ENCODE measurements at regions not wholly inside any gene's neighbourhood (a gene's known extent, or its start where the extent isn't known, plus 50 kb on each side); places are given as distances from the start of the nearest gene placed in this dataset.

DNA sequence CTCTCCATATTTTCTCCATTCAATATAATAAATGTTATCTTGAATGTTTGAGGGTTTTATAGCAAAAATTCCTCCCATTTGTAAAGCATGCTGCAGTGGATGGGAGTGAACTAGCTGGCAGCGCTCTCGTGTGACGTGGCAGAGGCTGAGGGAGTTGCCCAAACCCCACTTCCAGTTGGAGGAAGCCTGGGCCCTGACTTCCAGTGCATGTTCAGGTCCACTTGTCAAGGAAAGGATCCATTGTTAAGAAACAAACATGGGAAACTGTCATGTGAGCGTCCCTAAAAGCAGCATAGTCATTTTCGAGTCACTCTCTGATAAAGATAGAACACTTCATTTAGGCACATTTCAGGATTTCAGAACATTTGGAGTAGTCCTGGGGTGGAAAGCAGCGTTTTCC, 116.6 kb downstream of the SLC25A47 start:
- no peak for DNase-seq

DNA sequence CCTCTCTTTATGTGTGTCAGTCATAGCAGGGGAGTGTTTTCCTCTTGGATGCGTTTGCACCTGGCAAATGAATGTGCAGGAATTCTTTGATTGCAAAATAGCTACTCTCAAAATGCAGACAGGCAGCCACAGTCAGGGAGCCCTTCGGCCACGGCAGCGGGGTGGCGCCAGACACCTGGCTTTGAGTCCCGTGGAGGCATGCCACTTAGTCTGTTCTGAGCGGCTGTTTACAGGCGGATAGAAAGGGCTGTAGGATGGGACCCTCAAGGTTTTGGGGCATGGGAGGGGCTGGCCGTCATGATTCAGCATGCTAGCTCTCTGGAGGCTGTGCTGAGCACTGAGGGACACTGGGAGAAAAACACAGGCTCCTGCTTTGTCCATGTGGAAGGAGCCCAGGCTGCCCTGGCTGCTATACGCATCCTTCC, 117.1 kb downstream of the SLC25A47 start:
- DNase-seq = peak; percentile 59

DNA sequence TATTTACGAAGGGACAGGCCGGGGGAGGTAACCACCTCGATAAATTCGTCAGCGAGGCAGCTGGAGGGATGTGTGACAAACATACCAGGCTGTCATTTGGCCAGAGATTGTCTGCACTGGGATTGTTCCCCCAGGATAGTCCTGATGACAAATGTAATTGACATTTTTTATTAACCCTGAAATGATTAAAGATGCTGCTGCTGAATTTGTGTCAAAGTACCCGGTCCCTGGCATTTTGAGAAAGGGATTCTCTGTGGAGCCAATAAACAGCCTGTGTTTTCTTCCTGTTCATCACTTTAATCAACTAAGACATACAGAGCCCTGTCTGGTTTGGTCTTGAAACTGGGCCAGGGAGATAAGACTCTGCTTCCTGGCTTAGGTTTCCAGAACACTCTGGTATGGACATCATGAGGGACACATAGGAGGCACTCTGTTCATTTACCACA, 117.6 kb downstream of the SLC25A47 start:
- no peak for DNase-seq

GRCh38 chr14:100441271-100441947, 118.3 kb downstream of the SLC25A47 start:
- DNase-seq = no peak

DNA sequence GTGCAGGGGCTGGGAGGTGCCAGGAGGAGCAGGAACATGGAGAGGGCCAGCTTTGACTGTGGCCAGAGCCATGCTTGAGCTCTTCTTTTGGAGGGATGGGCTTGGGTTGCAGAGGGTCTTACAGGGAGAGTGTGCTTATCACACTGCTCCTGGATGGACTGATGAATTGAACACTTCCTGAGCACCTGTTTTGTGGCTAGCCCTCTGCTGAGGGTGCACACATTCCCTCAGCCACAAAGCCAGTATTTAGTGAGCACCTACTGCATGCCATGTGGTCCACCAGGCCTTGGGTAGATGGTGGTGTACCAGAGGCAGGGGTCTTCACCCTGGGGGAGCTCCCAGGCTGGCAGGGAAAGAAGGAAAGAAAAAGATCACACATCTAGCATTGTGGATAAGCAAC, 118.9 kb downstream of the SLC25A47 start:
- no peak for DNase-seq

GRCh38 chr14:100442498-100443490, 119.7 kb downstream of the SLC25A47 start:
- no peak for DNase-seq

- DNase-seq = peak; percentile 60
Measured at GRCh38 chr14:100443603-100444002, 120.5 kb downstream of the SLC25A47 start.

DNA sequence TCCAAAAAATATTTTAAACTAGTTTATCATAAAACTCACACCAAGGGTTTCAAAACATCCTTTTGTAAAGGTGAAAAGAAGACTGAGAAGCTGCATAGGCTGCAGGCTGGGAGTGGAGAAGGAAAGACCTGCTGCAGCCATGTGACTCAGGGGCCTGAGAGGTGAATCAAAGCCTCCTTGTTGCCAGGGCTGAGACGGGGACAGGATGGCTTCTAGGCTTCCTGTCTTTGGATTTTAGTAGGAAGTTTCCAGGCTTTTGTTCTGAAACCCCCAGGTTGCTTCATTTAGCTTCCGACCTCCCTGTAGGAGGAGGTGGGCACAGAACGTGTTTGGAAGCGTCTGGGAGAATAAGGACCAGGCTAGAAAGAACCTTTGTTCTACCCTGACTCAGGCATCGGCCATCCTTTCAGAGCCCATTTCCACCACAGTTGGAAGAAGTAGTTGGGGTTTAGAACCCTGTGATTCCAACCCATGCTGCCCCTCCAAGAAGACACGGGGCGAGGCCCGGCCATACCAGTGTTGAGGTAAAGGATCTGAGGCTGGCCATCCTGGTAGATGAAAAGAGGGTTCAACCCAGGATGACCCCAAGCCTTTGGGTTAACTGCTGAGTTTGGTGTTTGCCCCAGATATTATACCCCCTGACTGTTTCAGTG, 122.4 kb downstream of the SLC25A47 start:
- no peak for DNase-seq

DNA sequence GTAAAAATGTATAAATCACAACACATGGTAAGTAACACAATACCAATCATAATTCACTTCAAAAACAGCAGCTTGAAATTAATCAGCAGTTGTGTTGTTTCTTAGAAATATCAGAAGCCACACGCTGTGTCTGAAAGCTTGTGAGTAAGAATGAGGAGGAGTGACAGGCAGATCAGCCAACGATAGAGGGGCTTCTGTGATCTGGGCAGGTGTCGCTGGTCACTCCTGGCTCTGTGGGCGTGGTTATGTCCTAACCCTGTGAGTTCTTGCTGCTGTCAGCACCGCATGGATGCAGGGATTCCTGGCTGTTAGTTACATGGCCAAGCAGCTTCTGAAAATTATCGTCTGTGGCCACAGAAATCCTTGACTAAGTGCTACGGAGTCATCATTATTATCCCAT, 123.4 kb downstream of the SLC25A47 start:
- DNase-seq = peak; percentile 20

- DNase-seq = no peak
Measured at GRCh38 chr14:100448376-100448775, 125.2 kb downstream of the SLC25A47 start.

- no peak for DNase-seq
Measured at GRCh38 chr14:100449225-100449987, 126.3 kb downstream of the SLC25A47 start.

DNA sequence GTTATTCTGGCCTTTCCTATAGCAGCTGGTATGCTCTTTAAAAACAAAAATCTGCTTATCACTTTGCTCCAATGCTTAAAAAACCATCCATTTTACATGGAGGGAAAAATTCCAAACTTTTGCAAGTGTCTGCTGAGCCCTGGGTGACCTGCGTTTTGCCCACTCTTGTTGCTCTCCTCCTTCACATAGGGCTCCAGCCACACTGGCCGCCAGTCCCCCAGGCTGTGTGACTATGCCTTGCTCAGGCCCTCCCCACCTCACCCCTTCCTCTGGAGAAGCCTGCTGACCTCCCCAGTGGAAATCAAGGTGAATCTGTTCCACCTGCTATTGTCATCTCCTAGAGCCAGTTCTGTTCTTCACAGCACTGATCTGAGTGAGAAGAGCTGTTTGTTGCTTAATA, 126.9 kb downstream of the SLC25A47 start:
- DNase-seq = no peak

DNA sequence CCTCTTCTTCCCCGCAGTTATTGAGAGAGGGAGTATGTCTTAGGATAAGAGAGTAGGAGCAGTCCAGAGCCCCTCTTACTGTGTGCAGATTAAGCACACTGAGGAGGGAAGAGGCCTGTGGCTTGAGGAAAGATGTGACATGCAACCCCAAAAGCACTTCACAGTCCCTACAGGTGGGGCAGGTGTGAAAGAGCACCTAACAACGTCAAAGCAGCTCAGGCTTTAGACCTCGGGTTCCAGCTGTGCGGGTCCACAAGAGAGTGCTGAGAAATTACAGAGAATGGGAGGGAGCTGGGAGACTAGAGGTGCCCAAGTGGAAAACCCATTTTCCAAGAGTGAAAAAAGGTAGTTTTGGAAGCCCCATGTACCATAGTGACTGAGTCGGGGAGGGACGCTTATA, 127.6 kb downstream of the SLC25A47 start:
- DNase-seq = no peak

- no peak for DNase-seq
Measured at GRCh38 chr14:100451264-100451663, 128.1 kb downstream of the SLC25A47 start.

GRCh38 chr14:100453930-100454329, 130.8 kb downstream of the SLC25A47 start:
- DNase-seq = no peak

DNA sequence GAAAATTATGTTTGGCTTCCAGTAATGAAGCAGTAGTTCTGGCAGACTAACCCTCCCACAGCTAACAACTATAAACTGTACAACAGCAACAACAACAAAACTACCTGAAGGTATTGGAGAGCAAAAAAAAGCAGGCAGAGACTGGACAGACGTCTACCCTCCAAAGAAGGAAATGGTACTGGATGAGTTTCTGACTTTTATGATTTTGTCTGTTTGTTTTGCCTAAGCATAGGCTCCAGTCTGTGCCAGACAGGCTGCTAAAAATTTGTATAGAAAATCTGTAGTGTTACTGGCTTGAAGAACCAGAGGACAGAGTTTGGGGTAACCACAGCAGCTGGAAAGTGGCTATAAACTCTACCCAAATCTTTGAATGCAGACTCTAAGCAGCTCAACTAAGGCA, 131.3 kb downstream of the SLC25A47 start:
- DNase-seq = no peak

DNA sequence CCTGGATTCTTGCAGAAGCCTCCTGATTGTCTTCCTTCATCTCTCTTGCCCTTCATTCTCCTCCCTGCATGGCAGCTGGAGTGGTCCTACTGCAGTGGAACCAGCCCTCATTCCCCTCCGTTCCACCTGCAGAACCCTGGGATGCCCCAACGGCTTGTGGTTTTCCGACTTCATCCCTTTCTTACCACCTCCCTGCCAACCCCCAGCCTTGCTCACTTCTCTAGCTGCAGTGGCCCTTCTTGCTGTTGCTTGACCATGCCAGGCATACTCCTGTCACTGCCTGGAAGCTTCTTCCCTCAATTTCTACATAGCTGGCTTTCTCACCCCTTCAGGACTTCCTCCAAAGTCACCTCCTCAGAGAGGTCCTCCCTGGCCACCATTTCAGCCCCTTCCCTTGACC, 123.3 kb downstream of the BEGAIN start:
- DNase-seq = no peak

- no peak for DNase-seq
Measured at GRCh38 chr14:100466111-100466856, 120.9 kb downstream of the BEGAIN start.

GRCh38 chr14:100467046-100467750, 120.0 kb downstream of the BEGAIN start:
- no peak for DNase-seq

DNA sequence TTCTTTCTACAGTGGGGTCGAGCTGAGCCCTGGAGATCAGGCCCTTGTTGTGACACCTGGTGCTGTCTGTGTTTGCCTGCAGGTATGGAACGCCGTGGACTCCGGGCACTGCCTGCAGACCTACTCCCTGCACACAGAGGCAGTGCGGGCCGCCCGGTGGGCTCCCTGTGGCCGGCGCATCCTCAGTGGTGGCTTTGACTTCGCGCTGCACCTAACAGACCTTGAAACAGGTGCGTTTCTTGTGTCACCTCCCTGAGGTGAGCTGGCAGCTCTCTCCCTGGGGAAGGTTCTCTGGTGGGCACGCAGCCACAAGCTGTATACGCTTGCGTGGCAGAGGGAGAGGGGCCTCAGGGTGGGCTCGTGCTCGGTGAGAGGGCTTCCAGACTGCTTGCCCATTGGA, 119.3 kb downstream of the BEGAIN start:
- DNase-seq = no peak

GRCh38 chr14:100468557-100468956, 118.7 kb downstream of the BEGAIN start:
- DNase-seq = no peak

All from fibroblast of skin of abdomen (primary cell).